GM13977 (cell line): ENCODE measurements at regions not wholly inside any gene's neighbourhood (a gene's known extent, or its start where the extent isn't known, plus 50 kb on each side); places are given as distances from the start of the nearest gene placed in this dataset.

Source experiments
- DNase-seq: peaks from one replicate; pipeline ENCODE4 v3.0.0; 2012; ENCODE audit warnings: low spot score
- CTCF ChIP-seq: IDR thresholded peaks from 2 replicates; pipeline ENCODE4 v1.5.1; 2012; ENCODE audit warnings: mild to moderate bottlenecking, control low read depth; ENCODE audit not compliant: insufficient read depth; ENCODE audit errors: extremely low read depth, missing control alignments
- in situ Hi-C: fragments of 300-500 bp; cut with MboI; formaldehyde crosslinking; loops from one replicate; pipeline ENCODE4 v1.12.0; 2022; ENCODE audit warnings: low sequenced_read_pairs, low pct_unique_long_range_greater_than_20kb, mixed read lengths, inconsistent platforms; ENCODE audit not compliant: unreplicated experiment

- TF ChIP-seq CTCF: no peak
- no peak for DNase-seq
- in situ Hi-C loops: no loop called here
These were observed 156.2 kb upstream of the ANKH start for GRCh38 chr5:15027764-15028163.

- in situ Hi-C loops: no loop called here
- no peak for DNase-seq
- no peak for TF ChIP-seq CTCF
These were observed 155.4 kb upstream of the ANKH start for GRCh38 chr5:15026944-15027343.

- in situ Hi-C loops: no loop called here
- DNase-seq: no peak
- no peak for TF ChIP-seq CTCF
These were observed 154.7 kb upstream of the ANKH start for GRCh38 chr5:15026011-15026893.

- no peak for DNase-seq
- no peak for TF ChIP-seq CTCF
- in situ Hi-C loops: loop anchor here (25.0 kb wide), 1 partner anchor 662 kb away; no protein-coding TSS in a partner anchor
These were observed 152.3 kb upstream of the ANKH start for GRCh38 chr5:15023846-15024245.

- in situ Hi-C loops: loop anchor here (25.0 kb wide), 1 partner anchor 661 kb away; no protein-coding TSS in a partner anchor
- no peak for TF ChIP-seq CTCF
- no peak for DNase-seq
These were observed 151.7 kb upstream of the ANKH start for GRCh38 chr5:15023266-15023665.

GRCh38 chr5:15021266-15022046 is 149.9 kb upstream of the ANKH start:
- in situ Hi-C loops: loop anchor here (25.0 kb wide), 1 partner anchor 659 kb away; no protein-coding TSS in a partner anchor
- no peak for TF ChIP-seq CTCF
- DNase-seq: no peak
